ENCODE measurements at regions not wholly inside any gene's neighbourhood (a gene's known extent, or its start where the extent isn't known, plus 50 kb on each side); places are given as distances from the start of the nearest gene placed in this dataset.

GRCh38 chr13:60944863-60945262 lies 470.8 kb downstream of the PCDH20 start:
- no peak for TF ChIP-seq CTCF (optimal IDR thresholded peaks at IDR 0.05 in 1 of 3, IDR thresholded peaks at IDR 0.05 in 1 of 3, conservative IDR thresholded peaks at IDR 0.05 in 1 of 3; ENCODE audit: extremely low read depth in 1 of 3, insufficient read depth in 2 of 3, low read length in 3 of 3)
- no peak for TF ChIP-seq EZH2 (IDR thresholded peaks at IDR 0.05; ENCODE audit: low read length)
